ENCODE measurements at regions not wholly inside any gene's neighbourhood (a gene's known extent, or its start where the extent isn't known, plus 50 kb on each side); places are given as distances from the start of the nearest gene placed in this dataset.

- no peak overlapping the region for H3K27ac ChIP-seq (ENCODE audit: low read depth in 1 of 2, low read length in 2 of 2)
- H3K4me1 ChIP-seq (ENCODE audit: control insufficient read depth in 4 of 4, insufficient read depth in 4 of 4, low read length in 3 of 4): peaks cover 0 to 9% (median 3%) of the 10 kb centered on the region in 4 donors
- H3K36me3 ChIP-seq (ENCODE audit: control insufficient read depth in 4 of 4, insufficient read depth in 3 of 4, low read depth in 1 of 4, low read length in 3 of 4): no peaks in the 10 kb centered on the region
- WGBS: 70% methylated on average over 4 of the region's 4 CpGs
- TF ChIP-seq MAX (IDR thresholded peaks at IDR 0.05): no peak
- TF ChIP-seq RXRA (IDR thresholded peaks at IDR 0.05): no peak
- no peak for TF ChIP-seq HNF4A (conservative IDR thresholded peaks at IDR 0.05)
- TF ChIP-seq CTCF (IDR thresholded peaks at IDR 0.05; ENCODE audit: low read depth, low read length, missing input control): no peak
- no peak for TF ChIP-seq ATF3 (IDR thresholded peaks at IDR 0.05)
- no peak for TF ChIP-seq HNF4G (IDR thresholded peaks at IDR 0.05)
- no peak for TF ChIP-seq REST (IDR thresholded peaks at IDR 0.05)
- TF ChIP-seq RAD21 (IDR thresholded peaks at IDR 0.05): no peak
- no peak for TF ChIP-seq YY1 (IDR thresholded peaks at IDR 0.05)
- no peak for TF ChIP-seq ZBTB33 (IDR thresholded peaks at IDR 0.05)
- TF ChIP-seq GABPA (IDR thresholded peaks at IDR 0.05 in 1 of 2, conservative IDR thresholded peaks at IDR 0.05 in 1 of 2): no peak
- no peak for TF ChIP-seq FOXA1 (IDR thresholded peaks at IDR 0.05)
- TF ChIP-seq SP1 (IDR thresholded peaks at IDR 0.05): no peak
- TF ChIP-seq EGR1 (IDR thresholded peaks at IDR 0.05; ENCODE audit: low read depth in 2 of 2): no peak
- TF ChIP-seq JUND (IDR thresholded peaks at IDR 0.05): no peak
- TF ChIP-seq NR2F2 (IDR thresholded peaks at IDR 0.05): no peak
- TF ChIP-seq TAF1 (conservative IDR thresholded peaks at IDR 0.05): no peak
- TF ChIP-seq FOXA2 (IDR thresholded peaks at IDR 0.05): no peak
- no peak for DNase-seq (ENCODE audit: low spot score)
- no peaks in the 10 kb centered on the region for H3K9me3 ChIP-seq (ENCODE audit: control insufficient read depth in 4 of 4, low read length in 3 of 4)
- no peak overlapping the region for H3K4me3 ChIP-seq (ENCODE audit: low read depth in 1 of 3, low read length in 3 of 3)
- no peak overlapping the region for H3K9ac ChIP-seq (ENCODE audit: low read depth in 1 of 2, low read length in 2 of 2)
- peaks cover 0 to 3% (median 0%) of the 10 kb centered on the region in 4 donors for H3K27me3 ChIP-seq (ENCODE audit: control insufficient read depth in 4 of 4, insufficient read depth in 4 of 4, low read length in 3 of 4)
Measured at GRCh38 chr5:167507463-167508233, 783.8 kb upstream of the WWC1 start.

Measured in liver (tissue), 8 donors.